HFFc6 (cell line): ENCODE measurements at regions not wholly inside any gene's neighbourhood (a gene's known extent, or its start where the extent isn't known, plus 50 kb on each side); places are given as distances from the start of the nearest gene placed in this dataset.

ENCODE experiments used
- DNase-seq: peaks from one replicate; pipeline ENCODE4 v3.0.0-alpha.2; 2018
- H3K27ac Mint-ChIP-seq: 2 replicates; pipeline ENCODE4 v1.8.0; 2020; ENCODE audit warnings: mild to moderate bottlenecking, mixed read lengths
- H3K27me3 Mint-ChIP-seq: 2 replicates; pipeline ENCODE4 v1.8.0; 2021; ENCODE audit warnings: mild to moderate bottlenecking, moderate library complexity, mixed read lengths; ENCODE audit not compliant: insufficient read depth
- H3K36me3 Mint-ChIP-seq: 2 replicates; pipeline ENCODE4 v1.8.0; 2021; ENCODE audit warnings: low read depth, mixed read lengths
- H3K4me1 Mint-ChIP-seq: 2 replicates; pipeline ENCODE4 v1.8.0; 2020; ENCODE audit warnings: low read depth, mixed read lengths
- H3K4me3 Mint-ChIP-seq: 2 replicates; pipeline ENCODE4 v1.8.0; 2020; ENCODE audit warnings: mild to moderate bottlenecking, moderate library complexity, mixed read lengths
- H3K9me3 Mint-ChIP-seq: 2 replicates; pipeline ENCODE4 v1.8.0; 2020; ENCODE audit warnings: mild to moderate bottlenecking, mixed read lengths
- CTCF ChIP-seq: fragments of 200-600 bp; sonication (generic); IDR thresholded peaks from 2 replicates; pipeline ENCODE4 v1.5.0; 2021; ENCODE audit warnings: antibody characterized with exemption, mild to moderate bottlenecking

- Mint-ChIP-seq H3K4me1 (no peaks in the 10 kb centered on the region), H3K27me3 (no peaks in the 10 kb centered on the region), H3K4me3 (no peak overlapping the region), H3K9me3 (peaks cover 14% of the 10 kb centered on the region), H3K36me3 (no peaks in the 10 kb centered on the region), H3K27ac (no peak overlapping the region)
- DNase-seq: no peak
- no peak for TF ChIP-seq CTCF
Observed at GRCh38 chr11:92711926-92712325, 257.5 kb upstream of the MTNR1B start.

- H3K36me3 Mint-ChIP-seq: no peaks in the 10 kb centered on the region
Observed at GRCh38 chr11:92714111-92714510, 255.3 kb upstream of the MTNR1B start.

GRCh38 chr11:92717240-92717639 is 252.2 kb upstream of the MTNR1B start:
- no peak overlapping the region for H3K27ac Mint-ChIP-seq
- DNase-seq: no peak
- no peak overlapping the region for H3K4me3 Mint-ChIP-seq
- no peaks in the 10 kb centered on the region for H3K27me3 Mint-ChIP-seq
- H3K36me3 Mint-ChIP-seq: no peaks in the 10 kb centered on the region
- TF ChIP-seq CTCF: no peak
- H3K4me1 Mint-ChIP-seq: no peaks in the 10 kb centered on the region
- peaks cover 29% of the 10 kb centered on the region for H3K9me3 Mint-ChIP-seq

More at GRCh38 chr11:92714111-92714510, 255.3 kb upstream of the MTNR1B start:
- TF ChIP-seq CTCF: no peak
- H3K27me3 Mint-ChIP-seq: no peaks in the 10 kb centered on the region
- H3K4me3 Mint-ChIP-seq: no peak overlapping the region
- no peaks in the 10 kb centered on the region for H3K4me1 Mint-ChIP-seq
- H3K9me3 Mint-ChIP-seq: peaks cover 23% of the 10 kb centered on the region
- no peak for DNase-seq
- no peak overlapping the region for H3K27ac Mint-ChIP-seq

- H3K27me3 Mint-ChIP-seq: no peaks in the 10 kb centered on the region
- H3K9me3 Mint-ChIP-seq: peaks cover 38% of the 10 kb centered on the region
- no peaks in the 10 kb centered on the region for H3K4me1 Mint-ChIP-seq
Observed at GRCh38 chr11:92720385-92720784, 249.1 kb upstream of the MTNR1B start.

GRCh38 chr11:92725352-92725751 is 244.1 kb upstream of the MTNR1B start:
- H3K27me3 Mint-ChIP-seq: no peaks in the 10 kb centered on the region
- H3K4me3 Mint-ChIP-seq: no peak overlapping the region
- no peaks in the 10 kb centered on the region for H3K36me3 Mint-ChIP-seq
- no peak for DNase-seq
- peaks cover 19% of the 10 kb centered on the region for H3K9me3 Mint-ChIP-seq
- no peak overlapping the region for H3K27ac Mint-ChIP-seq
- TF ChIP-seq CTCF: no peak
- no peaks in the 10 kb centered on the region for H3K4me1 Mint-ChIP-seq

More at GRCh38 chr11:92720385-92720784, 249.1 kb upstream of the MTNR1B start:
- no peak for DNase-seq
- Mint-ChIP-seq H3K27ac (no peak overlapping the region), H3K36me3 (no peaks in the 10 kb centered on the region), H3K4me3 (no peak overlapping the region)
- TF ChIP-seq CTCF: no peak

GRCh38 chr11:92727123-92727522 is 242.3 kb upstream of the MTNR1B start:
- Mint-ChIP-seq H3K27me3 (no peaks in the 10 kb centered on the region), H3K36me3 (no peaks in the 10 kb centered on the region), H3K4me3 (no peak overlapping the region), H3K27ac (no peak overlapping the region), H3K4me1 (no peaks in the 10 kb centered on the region), H3K9me3 (peaks cover 23% of the 10 kb centered on the region)
- TF ChIP-seq CTCF: no peak
- no peak for DNase-seq
